ENCODE measurements at regions not wholly inside any gene's neighbourhood (a gene's known extent, or its start where the extent isn't known, plus 50 kb on each side); places are given as distances from the start of the nearest gene placed in this dataset.
A peak's percentile ranks its signal among the peaks of the same experiment; 100 is the strongest.
"Not testable (repeated sequence)": the region's sequence is repeated elsewhere in the genome, so short reads cannot be mapped to it uniquely, and the experiment has no call there.

- DNase-seq = no peak
These were observed 179.0 kb downstream of the BCAS1 start for GRCh38 chr20:53891306-53891894.

GRCh38 chr20:53890443-53891305, 179.7 kb downstream of the BCAS1 start:
- no peak for DNase-seq

GRCh38 chr20:53889411-53890148, 180.8 kb downstream of the BCAS1 start:
- no peak for DNase-seq

- no peak for DNase-seq
These were observed 181.4 kb downstream of the BCAS1 start for GRCh38 chr20:53888951-53889350.

GRCh38 chr20:53888510-53888909, 181.9 kb downstream of the BCAS1 start:
- DNase-seq = no peak

GRCh38 chr20:53887973-53888372, 182.4 kb downstream of the BCAS1 start:
- no peak for DNase-seq

- no peak for DNase-seq
These were observed 185.4 kb downstream of the BCAS1 start for GRCh38 chr20:53884859-53885541.

GRCh38 chr20:53883098-53883911, 187.1 kb downstream of the BCAS1 start:
- DNase-seq = no peak

GRCh38 chr20:53882438-53882986, 187.9 kb downstream of the BCAS1 start:
- not testable (repeated sequence) for DNase-seq

GRCh38 chr20:53881362-53881761, 189.0 kb downstream of the BCAS1 start:
- DNase-seq = no peak

- no peak for DNase-seq
These were observed 190.2 kb downstream of the BCAS1 start for GRCh38 chr20:53880108-53880641.

- no peak for DNase-seq
These were observed 191.2 kb downstream of the BCAS1 start for GRCh38 chr20:53879048-53879684.

- no peak for DNase-seq
These were observed 191.9 kb downstream of the BCAS1 start for GRCh38 chr20:53878262-53879047.

- DNase-seq = no peak
These were observed 193.4 kb downstream of the BCAS1 start for GRCh38 chr20:53876956-53877355.

- DNase-seq = no peak
These were observed 193.9 kb downstream of the BCAS1 start for GRCh38 chr20:53876470-53876869.

GRCh38 chr20:53875452-53875851, 194.9 kb downstream of the BCAS1 start:
- no peak for DNase-seq

- DNase-seq = no peak
These were observed 195.7 kb downstream of the BCAS1 start for GRCh38 chr20:53874706-53875105.

- DNase-seq = no peak
These were observed 196.3 kb downstream of the BCAS1 start for GRCh38 chr20:53874104-53874503.

GRCh38 chr20:53873230-53873604, 197.2 kb downstream of the BCAS1 start:
- DNase-seq = peak; percentile 49

GRCh38 chr20:53872561-53873229, 197.7 kb downstream of the BCAS1 start:
- DNase-seq = peak; percentile 49

Measured in DMS79 treated with DMSO at 0.1 percent for 48 hours (cell line).